Activated B cell treated with CpG ODN at 0.5 μM for 24 hours (primary cell): ENCODE measurements at regions not wholly inside any gene's neighbourhood (a gene's known extent, or its start where the extent isn't known, plus 50 kb on each side); places are given as distances from the start of the nearest gene placed in this dataset.

Experiments
- ATAC-seq: fragments of 200-7000 bp; cut with Tn5 transposase; one replicate; pipeline ENCODE4 v1.10.0; 2021; ENCODE audit warnings: low read depth, mild to moderate bottlenecking, moderate library complexity
- CTCF ChIA-PET: fragments of 350-600 bp; sonication (Branson Sonifier 250); formaldehyde crosslinking; loops from one replicate; lab custom pipeline; 2021; ENCODE audit warnings: antibody characterized with exemption; lab: Charles Lee
- POLR2A ChIA-PET: fragments of 350-600 bp; sonication (Branson Sonifier 250); formaldehyde crosslinking; loops from one replicate; lab custom pipeline; 2021; ENCODE audit warnings: antibody characterized with exemption; lab: Charles Lee
- DNase-seq: peaks from one replicate; pipeline ENCODE4 v3.0.0; 2022
- H3K27ac Mint-ChIP-seq: one replicate; pipeline ENCODE4 v1.8.0; 2020; ENCODE audit warnings: mixed read lengths
- H3K27me3 Mint-ChIP-seq: one replicate; pipeline ENCODE4 v1.8.0; 2021; ENCODE audit warnings: mixed read lengths
- H3K36me3 Mint-ChIP-seq: one replicate; pipeline ENCODE4 v1.8.0; 2021; ENCODE audit warnings: low read depth, mixed read lengths
- H3K4me1 Mint-ChIP-seq: one replicate; pipeline ENCODE4 v1.8.0; 2021; ENCODE audit warnings: mixed read lengths
- H3K4me3 Mint-ChIP-seq: one replicate; pipeline ENCODE4 v1.8.0; 2020; ENCODE audit warnings: mild to moderate bottlenecking, mixed read lengths
- H3K9me3 Mint-ChIP-seq: one replicate; pipeline ENCODE4 v1.8.0; 2020; ENCODE audit warnings: mixed read lengths
- intact Hi-C: fragments of 100-400 bp; cut with micrococcal nuclease; formaldehyde crosslinking; loops from one replicate; pipeline ENCODE4 v1.15.1; 2024
- TF ChIP-seq, protein P1 (sequence below): fragments of 200-600 bp; IDR thresholded peaks from one replicate; pipeline ENCODE4 v1.8.0; 2022; ENCODE audit warnings: antibody characterized with exemption, mild to moderate bottlenecking

GRCh38 chr10:131561897-131562296, 250.4 kb upstream of the TCERG1L start:
- ChIA-PET CTCF (no interaction called here), POLR2A (no interaction called here)
- Mint-ChIP-seq H3K4me1 (no peaks in the 10 kb centered on the region), H3K36me3 (no peaks in the 10 kb centered on the region), H3K27ac (no peak overlapping the region), H3K4me3 (no peak overlapping the region), H3K27me3 (no peaks in the 10 kb centered on the region), H3K9me3 (peaks cover 12% of the 10 kb centered on the region)
- no peak for DNase-seq
- ATAC-seq: no peak
- intact Hi-C loops: no loop called here
- TF ChIP-seq, protein P1, sequence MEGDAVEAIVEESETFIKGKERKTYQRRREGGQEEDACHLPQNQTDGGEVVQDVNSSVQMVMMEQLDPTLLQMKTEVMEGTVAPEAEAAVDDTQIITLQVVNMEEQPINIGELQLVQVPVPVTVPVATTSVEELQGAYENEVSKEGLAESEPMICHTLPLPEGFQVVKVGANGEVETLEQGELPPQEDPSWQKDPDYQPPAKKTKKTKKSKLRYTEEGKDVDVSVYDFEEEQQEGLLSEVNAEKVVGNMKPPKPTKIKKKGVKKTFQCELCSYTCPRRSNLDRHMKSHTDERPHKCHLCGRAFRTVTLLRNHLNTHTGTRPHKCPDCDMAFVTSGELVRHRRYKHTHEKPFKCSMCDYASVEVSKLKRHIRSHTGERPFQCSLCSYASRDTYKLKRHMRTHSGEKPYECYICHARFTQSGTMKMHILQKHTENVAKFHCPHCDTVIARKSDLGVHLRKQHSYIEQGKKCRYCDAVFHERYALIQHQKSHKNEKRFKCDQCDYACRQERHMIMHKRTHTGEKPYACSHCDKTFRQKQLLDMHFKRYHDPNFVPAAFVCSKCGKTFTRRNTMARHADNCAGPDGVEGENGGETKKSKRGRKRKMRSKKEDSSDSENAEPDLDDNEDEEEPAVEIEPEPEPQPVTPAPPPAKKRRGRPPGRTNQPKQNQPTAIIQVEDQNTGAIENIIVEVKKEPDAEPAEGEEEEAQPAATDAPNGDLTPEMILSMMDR: no peak

GRCh38 chr10:131563411-131563810, 251.9 kb upstream of the TCERG1L start:
- no peak for ATAC-seq
- Mint-ChIP-seq H3K36me3 (no peaks in the 10 kb centered on the region), H3K27ac (no peak overlapping the region), H3K4me3 (no peak overlapping the region), H3K4me1 (no peaks in the 10 kb centered on the region), H3K27me3 (no peaks in the 10 kb centered on the region), H3K9me3 (peaks cover 12% of the 10 kb centered on the region)
- intact Hi-C loops: no loop called here
- no peak for DNase-seq
- POLR2A ChIA-PET: no interaction called here
- TF ChIP-seq, protein P1: no peak
- CTCF ChIA-PET: no interaction called here

- ATAC-seq (no peak), DNase-seq (no peak)
- H3K9me3 Mint-ChIP-seq: peaks cover 12% of the 10 kb centered on the region
- no peak overlapping the region for H3K4me3 Mint-ChIP-seq
- ChIA-PET CTCF (no interaction called here), POLR2A (no interaction called here)
- H3K27me3 Mint-ChIP-seq: no peaks in the 10 kb centered on the region
- intact Hi-C loops: no loop called here
- H3K27ac Mint-ChIP-seq: no peak overlapping the region
- no peaks in the 10 kb centered on the region for H3K4me1 Mint-ChIP-seq
- TF ChIP-seq, protein P1: no peak
- no peaks in the 10 kb centered on the region for H3K36me3 Mint-ChIP-seq
Observed at GRCh38 chr10:131567279-131568162, 256.0 kb upstream of the TCERG1L start.

DNA sequence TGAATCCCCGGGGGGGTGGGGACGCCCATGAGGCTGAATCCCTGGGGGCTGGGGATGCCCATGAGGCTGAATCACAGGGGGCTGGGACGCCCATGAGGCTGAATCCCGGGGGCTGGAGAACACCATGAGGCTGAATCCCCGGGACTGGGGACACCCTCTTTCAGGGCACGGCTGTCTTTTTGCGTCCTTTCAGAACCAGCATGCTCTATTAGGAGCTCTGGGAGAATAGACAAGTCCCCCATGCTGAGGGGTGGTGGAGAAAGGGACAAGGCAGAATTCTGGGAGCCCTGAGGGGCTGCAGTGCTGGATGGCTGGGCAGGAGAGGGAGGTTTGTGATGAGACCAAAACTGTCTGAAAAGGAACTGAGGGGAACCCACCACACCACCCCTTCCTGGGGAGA, 257.3 kb upstream of the TCERG1L start:
- intact Hi-C loops: no loop called here
- Mint-ChIP-seq H3K9me3 (peaks cover 12% of the 10 kb centered on the region), H3K36me3 (no peaks in the 10 kb centered on the region), H3K27ac (no peak overlapping the region), H3K27me3 (no peaks in the 10 kb centered on the region), H3K4me1 (no peaks in the 10 kb centered on the region), H3K4me3 (no peak overlapping the region)
- ATAC-seq (no peak), DNase-seq (no peak)
- POLR2A ChIA-PET: no interaction called here
- TF ChIP-seq, protein P1: no peak
- CTCF ChIA-PET: no interaction called here

- CTCF ChIA-PET: no interaction called here
Observed at GRCh38 chr10:131569851-131570715, 258.6 kb upstream of the TCERG1L start.

More at GRCh38 chr10:131569851-131570715, 258.6 kb upstream of the TCERG1L start:
- TF ChIP-seq, protein P1: no peak
- DNase-seq (no peak), ATAC-seq (no peak)
- Mint-ChIP-seq H3K36me3 (no peaks in the 10 kb centered on the region), H3K27me3 (no peaks in the 10 kb centered on the region), H3K9me3 (peaks cover 7% of the 10 kb centered on the region), H3K4me1 (no peaks in the 10 kb centered on the region), H3K4me3 (no peak overlapping the region), H3K27ac (no peak overlapping the region)
- intact Hi-C loops: no loop called here
- POLR2A ChIA-PET: no interaction called here
